ENCODE measurements at regions not wholly inside any gene's neighbourhood (a gene's known extent, or its start where the extent isn't known, plus 50 kb on each side); places are given as distances from the start of the nearest gene placed in this dataset.

GRCh38 chr10:78770167-78771090 lies 298.3 kb upstream of the ZMIZ1 start:
- DNase-seq: peak; percentile 21

GRCh38 chr10:78771260-78771659 lies 297.5 kb upstream of the ZMIZ1 start:
- no peak for DNase-seq

GRCh38 chr10:78771808-78772455 lies 296.8 kb upstream of the ZMIZ1 start:
- DNase-seq: no peak

GRCh38 chr10:78772486-78772885 lies 296.3 kb upstream of the ZMIZ1 start:
- no peak for DNase-seq

GRCh38 chr10:78772986-78773530 lies 295.7 kb upstream of the ZMIZ1 start:
- no peak for DNase-seq

GRCh38 chr10:78774614-78774998 lies 294.2 kb upstream of the ZMIZ1 start:
- no peak for DNase-seq

- no peak for DNase-seq
These were observed 293.6 kb upstream of the ZMIZ1 start for GRCh38 chr10:78774999-78775711.

GRCh38 chr10:78775891-78776290 lies 292.9 kb upstream of the ZMIZ1 start:
- no peak for DNase-seq

- DNase-seq: no peak
These were observed 292.0 kb upstream of the ZMIZ1 start for GRCh38 chr10:78776756-78777155.

GRCh38 chr10:78777466-78777865 lies 291.3 kb upstream of the ZMIZ1 start:
- no peak for DNase-seq

GRCh38 chr10:78777867-78778266 lies 290.9 kb upstream of the ZMIZ1 start:
- no peak for DNase-seq

- no peak for DNase-seq
These were observed 290.1 kb upstream of the ZMIZ1 start for GRCh38 chr10:78778444-78779338.

GRCh38 chr10:78779339-78779955 lies 289.3 kb upstream of the ZMIZ1 start:
- DNase-seq: no peak

- DNase-seq: no peak
These were observed 288.2 kb upstream of the ZMIZ1 start for GRCh38 chr10:78780551-78780961.

GRCh38 chr10:78781251-78781913 lies 287.4 kb upstream of the ZMIZ1 start:
- no peak for DNase-seq

GRCh38 chr10:78781991-78782390 lies 286.8 kb upstream of the ZMIZ1 start:
- DNase-seq: no peak

- DNase-seq: no peak
These were observed 286.3 kb upstream of the ZMIZ1 start for GRCh38 chr10:78782441-78782840.

GRCh38 chr10:78783753-78784152 lies 285.0 kb upstream of the ZMIZ1 start:
- no peak for DNase-seq

GRCh38 chr10:78784546-78784945 lies 284.2 kb upstream of the ZMIZ1 start:
- no peak for DNase-seq

- no peak for DNase-seq
These were observed 283.7 kb upstream of the ZMIZ1 start for GRCh38 chr10:78785066-78785465.

- no peak for DNase-seq
These were observed 282.8 kb upstream of the ZMIZ1 start for GRCh38 chr10:78785991-78786390.
